ENCODE measurements at regions not wholly inside any gene's neighbourhood (a gene's known extent, or its start where the extent isn't known, plus 50 kb on each side); places are given as distances from the start of the nearest gene placed in this dataset.

DNA sequence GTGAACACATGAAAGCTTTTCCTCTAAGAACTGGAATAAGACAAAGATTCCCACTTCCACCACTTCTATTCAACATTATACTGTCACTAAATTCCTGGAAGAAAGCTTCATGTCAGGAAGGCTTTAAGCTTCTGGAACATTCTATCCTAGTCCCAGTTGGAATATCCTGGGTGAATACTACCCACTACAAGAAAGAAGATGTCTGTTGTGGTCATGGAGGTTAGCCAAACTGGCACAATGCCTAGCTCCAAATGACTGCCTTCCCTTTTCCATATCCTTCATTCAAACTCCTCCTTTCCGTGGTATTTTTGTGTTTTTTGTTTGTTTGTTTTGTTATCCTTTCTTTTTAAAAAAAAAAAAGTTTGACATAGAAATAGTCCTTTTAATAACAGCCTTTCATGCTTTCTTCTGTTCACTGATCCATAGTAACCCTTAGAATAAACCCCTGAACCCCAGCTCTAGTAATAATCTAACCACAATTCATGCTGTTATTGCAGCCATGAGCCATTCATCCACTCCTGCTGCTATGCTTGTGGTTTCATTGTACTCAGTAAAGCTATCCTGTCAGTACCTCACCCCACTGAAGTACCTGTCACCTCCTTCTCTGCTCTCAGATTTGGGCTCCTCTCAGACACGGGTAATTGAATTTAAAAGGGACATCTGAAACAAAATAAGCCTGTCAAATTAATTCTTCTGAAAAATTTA, 447.5 kb downstream of the IGSF11 start:
- TF ChIP-seq, protein P1, sequence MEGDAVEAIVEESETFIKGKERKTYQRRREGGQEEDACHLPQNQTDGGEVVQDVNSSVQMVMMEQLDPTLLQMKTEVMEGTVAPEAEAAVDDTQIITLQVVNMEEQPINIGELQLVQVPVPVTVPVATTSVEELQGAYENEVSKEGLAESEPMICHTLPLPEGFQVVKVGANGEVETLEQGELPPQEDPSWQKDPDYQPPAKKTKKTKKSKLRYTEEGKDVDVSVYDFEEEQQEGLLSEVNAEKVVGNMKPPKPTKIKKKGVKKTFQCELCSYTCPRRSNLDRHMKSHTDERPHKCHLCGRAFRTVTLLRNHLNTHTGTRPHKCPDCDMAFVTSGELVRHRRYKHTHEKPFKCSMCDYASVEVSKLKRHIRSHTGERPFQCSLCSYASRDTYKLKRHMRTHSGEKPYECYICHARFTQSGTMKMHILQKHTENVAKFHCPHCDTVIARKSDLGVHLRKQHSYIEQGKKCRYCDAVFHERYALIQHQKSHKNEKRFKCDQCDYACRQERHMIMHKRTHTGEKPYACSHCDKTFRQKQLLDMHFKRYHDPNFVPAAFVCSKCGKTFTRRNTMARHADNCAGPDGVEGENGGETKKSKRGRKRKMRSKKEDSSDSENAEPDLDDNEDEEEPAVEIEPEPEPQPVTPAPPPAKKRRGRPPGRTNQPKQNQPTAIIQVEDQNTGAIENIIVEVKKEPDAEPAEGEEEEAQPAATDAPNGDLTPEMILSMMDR (IDR thresholded peaks at IDR 0.05), result no peak
- H3K27me3 Mint-ChIP-seq (ENCODE audit: low read depth, poor library complexity), result peaks cover 3% of the 10 kb centered on the region
- H3K4me1 Mint-ChIP-seq, result no peaks in the 10 kb centered on the region
- DNase-seq, result no peak
- H3K9me3 Mint-ChIP-seq, result peaks cover 15% of the 10 kb centered on the region
- no peaks in the 10 kb centered on the region for H3K36me3 Mint-ChIP-seq (ENCODE audit: low read depth)
- H3K27ac Mint-ChIP-seq, result no peak overlapping the region
- no peak overlapping the region for H3K4me3 Mint-ChIP-seq

DNA sequence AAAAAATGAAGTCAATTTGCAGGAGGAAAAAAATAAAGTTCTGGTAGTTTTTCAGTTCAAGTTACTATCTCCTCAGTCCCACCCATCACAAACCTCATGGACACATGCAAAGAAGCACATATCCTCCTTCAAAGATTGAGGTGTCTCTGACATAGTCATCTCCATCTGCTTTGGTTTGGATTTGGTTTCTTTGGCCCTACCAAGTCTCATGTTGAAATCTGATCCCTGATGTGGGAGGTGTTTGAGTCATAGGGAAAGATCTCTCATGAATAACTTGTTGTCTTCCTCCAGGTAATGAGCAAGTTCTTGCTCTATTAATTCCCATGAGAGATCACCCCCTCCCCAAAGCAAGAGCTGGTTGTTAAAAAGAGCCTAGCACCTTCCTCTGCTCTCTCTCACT, 446.8 kb downstream of the IGSF11 start:
- peaks cover 3% of the 10 kb centered on the region for H3K27me3 Mint-ChIP-seq (ENCODE audit: low read depth, poor library complexity)
- H3K36me3 Mint-ChIP-seq (ENCODE audit: low read depth), result no peaks in the 10 kb centered on the region
- peaks cover 20% of the 10 kb centered on the region for H3K9me3 Mint-ChIP-seq
- no peak for DNase-seq
- H3K4me1 Mint-ChIP-seq, result no peaks in the 10 kb centered on the region
- no peak overlapping the region for H3K4me3 Mint-ChIP-seq
- TF ChIP-seq, protein P1 (IDR thresholded peaks at IDR 0.05), result no peak
- no peak overlapping the region for H3K27ac Mint-ChIP-seq

DNA sequence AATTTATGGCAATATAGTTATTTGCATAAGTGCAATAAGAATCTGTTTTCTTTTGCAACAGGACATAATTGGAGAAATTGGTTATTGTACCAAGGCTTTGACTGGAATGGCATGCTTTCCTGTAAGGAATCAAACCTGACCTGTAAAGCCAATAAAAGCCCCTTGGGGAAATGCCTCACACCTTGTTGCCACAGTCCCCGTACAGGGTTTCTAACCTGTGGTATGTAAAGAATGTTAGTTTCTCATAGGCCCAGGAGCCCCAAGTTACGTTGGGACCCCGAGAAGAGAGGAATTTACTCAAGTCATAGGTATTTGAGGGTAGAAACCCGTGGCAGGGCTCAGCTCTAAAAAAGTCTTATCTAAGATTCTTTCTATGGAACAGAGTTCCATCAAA, 441.4 kb downstream of the IGSF11 start:
- TF ChIP-seq, protein P1 (IDR thresholded peaks at IDR 0.05), result no peak
- peaks cover 39% of the 10 kb centered on the region for H3K9me3 Mint-ChIP-seq
- no peak overlapping the region for H3K4me3 Mint-ChIP-seq
- H3K36me3 Mint-ChIP-seq (ENCODE audit: low read depth), result no peaks in the 10 kb centered on the region
- no peak for DNase-seq
- H3K27me3 Mint-ChIP-seq (ENCODE audit: low read depth, poor library complexity), result peaks cover under 1% of the 10 kb centered on the region
- H3K4me1 Mint-ChIP-seq, result no peaks in the 10 kb centered on the region
- no peak overlapping the region for H3K27ac Mint-ChIP-seq

DNA sequence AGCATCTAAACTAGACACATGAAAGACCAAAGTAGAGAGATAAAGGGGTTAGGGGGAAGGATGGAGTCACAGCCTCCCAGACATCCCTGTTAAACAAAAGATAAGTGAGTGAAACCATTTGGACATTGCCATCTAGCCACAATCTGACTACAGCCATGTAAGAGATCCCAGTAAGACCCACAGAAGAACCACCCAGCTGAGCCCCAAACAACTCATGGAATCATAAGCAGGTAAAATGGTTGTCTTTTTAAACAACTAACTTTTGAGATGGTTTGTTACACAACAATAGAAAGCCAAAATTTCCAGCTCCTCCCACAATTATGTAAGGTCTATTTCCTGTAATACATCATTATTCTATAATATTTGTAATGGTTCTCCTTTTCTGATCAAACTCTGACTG, 437.5 kb downstream of the IGSF11 start:
- Mint-ChIP-seq H3K36me3 (ENCODE audit: low read depth) (no peaks in the 10 kb centered on the region), H3K4me1 (no peaks in the 10 kb centered on the region), H3K27me3 (ENCODE audit: low read depth, poor library complexity) (peaks cover 3% of the 10 kb centered on the region), H3K9me3 (peaks cover 24% of the 10 kb centered on the region), H3K27ac (no peak overlapping the region), H3K4me3 (no peak overlapping the region)
- no peak for DNase-seq
- TF ChIP-seq, protein P1 (IDR thresholded peaks at IDR 0.05), result no peak

DNA sequence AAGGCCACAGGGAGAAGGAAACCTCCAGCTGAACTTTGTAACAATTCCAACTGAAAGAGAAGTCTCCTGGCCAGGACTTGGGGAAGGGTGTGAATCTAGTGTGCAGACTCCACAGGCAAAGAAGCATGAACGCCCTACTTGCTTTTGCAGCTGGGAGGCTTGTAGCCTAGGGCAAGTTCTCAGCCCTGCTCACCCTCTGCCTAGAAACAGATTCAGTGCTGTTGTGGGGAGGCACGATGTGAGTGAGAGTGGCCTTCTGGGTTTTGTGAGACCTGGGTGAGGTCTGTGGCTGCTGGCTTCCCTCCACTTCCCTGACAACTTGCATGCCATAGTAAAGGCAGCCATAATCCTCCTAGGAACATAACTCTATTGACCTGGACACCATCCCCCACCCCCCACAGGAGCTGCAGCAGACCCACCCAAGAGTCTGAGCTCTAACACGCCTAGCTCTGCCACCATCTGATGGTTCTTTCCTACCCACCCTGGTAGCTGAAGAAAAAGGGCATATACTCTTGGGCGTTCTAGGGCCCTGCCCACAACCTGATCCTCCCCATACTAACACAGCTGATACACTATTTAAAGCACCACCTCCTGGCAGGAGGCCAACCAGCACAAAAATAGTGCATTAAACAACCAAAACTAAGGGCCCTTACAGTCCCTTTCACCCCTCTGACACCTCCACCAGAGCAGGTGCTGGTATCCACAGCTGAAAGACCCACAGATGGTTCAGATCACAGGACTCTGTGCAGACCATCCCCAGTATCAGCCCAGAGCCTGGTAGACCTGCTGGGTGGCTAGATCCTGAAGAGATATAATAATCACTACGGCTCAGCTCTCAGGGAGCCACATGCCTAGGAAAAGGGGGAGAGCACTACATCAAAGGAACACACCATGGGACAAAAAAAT, 426.5 kb downstream of the IGSF11 start:
- peaks cover 5% of the 10 kb centered on the region for H3K27me3 Mint-ChIP-seq (ENCODE audit: low read depth, poor library complexity)
- no peak overlapping the region for H3K4me3 Mint-ChIP-seq
- H3K4me1 Mint-ChIP-seq, result no peaks in the 10 kb centered on the region
- no peak for DNase-seq
- no peak overlapping the region for H3K27ac Mint-ChIP-seq
- peaks cover 48% of the 10 kb centered on the region for H3K9me3 Mint-ChIP-seq
- H3K36me3 Mint-ChIP-seq (ENCODE audit: low read depth), result no peaks in the 10 kb centered on the region
- TF ChIP-seq, protein P1 (IDR thresholded peaks at IDR 0.05), result no peak

All from nephron progenitor cell (in vitro differentiated cells).